C4-2B (cell line): ENCODE measurements at regions not wholly inside any gene's neighbourhood (a gene's known extent, or its start where the extent isn't known, plus 50 kb on each side); places are given as distances from the start of the nearest gene placed in this dataset.

Source experiments
- ZFX ChIP-seq: fragments of 450-650 bp; IDR thresholded peaks from 2 replicates; pipeline ENCODE4 v1.6.1; 2017
- TF ChIP-seq, protein P1 (sequence below): fragments of 450-650 bp; conservative IDR thresholded peaks from 2 replicates; pipeline ENCODE4 v1.5.1; 2017; ENCODE audit warnings: mild to moderate bottlenecking

DNA sequence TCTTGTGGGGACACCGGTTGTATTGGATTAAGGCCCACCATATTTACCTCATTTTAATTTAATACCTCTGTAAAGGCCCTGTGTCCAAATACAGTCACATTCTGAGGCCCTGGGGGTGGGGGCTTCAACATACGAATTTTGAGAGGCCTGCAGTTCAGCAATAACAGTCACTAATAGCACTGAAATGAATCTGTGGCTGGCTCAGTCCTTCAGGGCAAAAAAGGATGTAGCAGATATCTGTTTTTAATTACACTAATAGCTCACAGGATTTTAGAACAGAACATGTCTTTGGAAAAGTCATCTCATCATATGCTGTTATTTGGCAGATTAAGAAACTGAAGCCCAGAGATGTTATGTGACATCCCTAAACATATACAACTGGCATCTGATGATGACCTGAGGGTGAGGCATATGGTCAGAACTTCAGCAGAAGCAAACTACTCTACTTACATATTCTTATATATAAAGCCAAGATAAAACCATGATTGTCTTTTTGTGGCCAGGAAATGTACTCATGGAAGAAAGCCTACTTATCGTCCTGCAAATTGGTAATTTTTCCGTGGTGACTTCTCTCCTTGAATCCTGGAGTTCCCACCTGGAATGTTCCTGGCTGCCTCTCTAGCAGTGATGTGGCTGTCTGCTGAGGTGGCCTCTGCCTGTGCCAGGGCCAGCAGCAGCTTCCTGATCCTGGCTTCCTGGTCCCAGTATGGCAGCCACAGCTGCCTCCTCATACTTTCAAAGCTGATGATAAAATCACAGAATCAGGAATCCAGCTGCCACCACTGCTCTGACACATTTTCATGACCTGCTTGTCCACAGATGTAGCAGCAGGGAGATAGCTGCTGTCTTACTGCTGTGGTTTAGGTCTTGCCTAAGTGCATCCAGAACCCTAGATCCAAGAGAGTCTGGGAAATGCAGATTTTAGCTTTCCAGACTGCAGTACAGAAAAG, 72.1 kb upstream of the ANKRD55 start:
- TF ChIP-seq, protein P1, sequence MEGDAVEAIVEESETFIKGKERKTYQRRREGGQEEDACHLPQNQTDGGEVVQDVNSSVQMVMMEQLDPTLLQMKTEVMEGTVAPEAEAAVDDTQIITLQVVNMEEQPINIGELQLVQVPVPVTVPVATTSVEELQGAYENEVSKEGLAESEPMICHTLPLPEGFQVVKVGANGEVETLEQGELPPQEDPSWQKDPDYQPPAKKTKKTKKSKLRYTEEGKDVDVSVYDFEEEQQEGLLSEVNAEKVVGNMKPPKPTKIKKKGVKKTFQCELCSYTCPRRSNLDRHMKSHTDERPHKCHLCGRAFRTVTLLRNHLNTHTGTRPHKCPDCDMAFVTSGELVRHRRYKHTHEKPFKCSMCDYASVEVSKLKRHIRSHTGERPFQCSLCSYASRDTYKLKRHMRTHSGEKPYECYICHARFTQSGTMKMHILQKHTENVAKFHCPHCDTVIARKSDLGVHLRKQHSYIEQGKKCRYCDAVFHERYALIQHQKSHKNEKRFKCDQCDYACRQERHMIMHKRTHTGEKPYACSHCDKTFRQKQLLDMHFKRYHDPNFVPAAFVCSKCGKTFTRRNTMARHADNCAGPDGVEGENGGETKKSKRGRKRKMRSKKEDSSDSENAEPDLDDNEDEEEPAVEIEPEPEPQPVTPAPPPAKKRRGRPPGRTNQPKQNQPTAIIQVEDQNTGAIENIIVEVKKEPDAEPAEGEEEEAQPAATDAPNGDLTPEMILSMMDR, result no peak
- no peak for TF ChIP-seq ZFX
